Adrenal gland (tissue), 9 donors: ENCODE measurements at regions not wholly inside any gene's neighbourhood (a gene's known extent, or its start where the extent isn't known, plus 50 kb on each side); places are given as distances from the start of the nearest gene placed in this dataset.

Experiments
- DNase-seq, 7 donors: peaks; one replicate each; pipeline ENCODE4 v3.0.0-alpha.2; 2019 to 2020
- H3K27ac ChIP-seq, 5 donors: fragments of 200-600 bp; sonication (generic) in 4 of 5; 1 replicate in 3 of 5; 2 replicates in 2 of 5; pipeline versions ENCODE4 v1.5.1 to v1.8.0; 2016 to 2020; ENCODE audit warnings: mild to moderate bottlenecking in 1 of 5
- H3K27me3 ChIP-seq: fragments of 200-600 bp; 2 replicates; pipeline ENCODE4 v1.8.0; 2021
- H3K36me3 ChIP-seq, 2 donors: fragments of 200-600 bp; replicated peaks in 1 of 2; 1 replicate in 1 of 2; 2 replicates in 1 of 2; pipeline versions ENCODE4 v1.5.1 to v1.8.0; 2018 to 2022
- H3K4me1 ChIP-seq, 2 donors: fragments of 200-600 bp; replicated peaks in 1 of 2; 1 replicate in 1 of 2; 2 replicates in 1 of 2; pipeline versions ENCODE4 v1.5.1 to v1.8.0; 2018 to 2021
- H3K4me3 ChIP-seq, 4 donors: fragments of 200-600 bp; sonication (generic) in 3 of 4; one replicate each; pipeline ENCODE4 v1.5.1; 2016 to 2018
- H3K9me3 ChIP-seq, 3 donors: fragments of 200-600 bp; sonication (generic) in 1 of 3; replicated peaks in 1 of 3; 1 replicate in 2 of 3; 2 replicates in 1 of 3; pipeline versions ENCODE4 v1.5.1 to v1.8.0; 2016 to 2021
- POLR2A ChIP-seq, 2 donors: fragments of 450-650 bp; IDR thresholded peaks; one replicate each; pipeline ENCODE4 v1.6.1; 2017; ENCODE audit warnings: antibody characterized with exemption in 2 of 2, mild to moderate bottlenecking in 2 of 2, moderate library complexity in 1 of 2
- WGBS, 4 donors: extraction: QIAGEN DNeasy Blood & Tissue Kit in 2 of 4; methylation state at CpG; one replicate each; pipeline versions ENCODE4 v1.1.5 to v1.1.7; 2013 to 2017; 5-methylcytosine and 5-hydroxymethylcytosine counted together
- intact Hi-C, 2 donors: fragments of 100-400 bp; cut with DNase I; formaldehyde crosslinking; loops; one replicate each; pipeline versions ENCODE4 v1.14.1 to v1.15.0; 2022 to 2023
- TF ChIP-seq, protein P1 (sequence below), 6 experiments: fragments of 450-650 bp in 4 of 6; fragments of 200-600 bp in 2 of 6; sonication (generic) in 1 of 6; IDR thresholded peaks; 1 replicate in 5 of 6; 2 replicates in 1 of 6; pipeline versions ENCODE4 v1.5.1 to v1.8.0; 2016 to 2021; ENCODE audit warnings: antibody characterized with exemption in 6 of 6, mild to moderate bottlenecking in 2 of 6, moderate library complexity in 1 of 6
- donor health status: healthy with polysubstance abuse.
- donor health status: Bipolar disorder and iron deficiency.
- donor health status: DM: yes; HTN: yes; CAD: no.
- donor health status: DM: no; HTN: no; CAD: no.
- donor health status: DM: no; HTN: no; CAD: no.

DNA sequence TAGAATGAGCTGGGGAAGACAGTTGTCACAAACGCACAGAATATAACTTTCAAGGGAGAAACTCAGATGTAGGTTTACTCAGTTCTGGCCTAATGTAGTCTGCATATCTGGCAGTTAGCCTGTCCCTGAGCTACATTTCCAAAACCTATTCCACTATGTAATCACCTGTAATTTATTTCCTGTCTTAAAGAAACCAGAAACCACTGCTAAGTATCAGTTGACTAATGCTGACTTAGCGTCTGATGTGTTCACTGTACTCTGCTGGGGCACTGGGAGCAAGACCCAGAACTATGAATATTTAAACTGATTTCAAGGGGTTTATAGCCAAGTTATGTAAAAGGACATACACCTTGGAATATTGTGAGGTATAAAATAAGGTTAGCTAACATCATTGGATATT, 1995.2 kb upstream of the PIK3C3 start:
- Histone ChIP-seq H3K27ac (no peak overlapping the region), H3K36me3 (no peaks in the 10 kb centered on the region), H3K27me3 (no peaks in the 10 kb centered on the region), H3K4me3 (no peak overlapping the region), H3K9me3 (no peaks in the 10 kb centered on the region), H3K4me1 (no peaks in the 10 kb centered on the region)
- intact Hi-C loops = no loop called here
- TF ChIP-seq POLR2A (IDR thresholded peaks at IDR 0.05) = no peak
- TF ChIP-seq, protein P1, sequence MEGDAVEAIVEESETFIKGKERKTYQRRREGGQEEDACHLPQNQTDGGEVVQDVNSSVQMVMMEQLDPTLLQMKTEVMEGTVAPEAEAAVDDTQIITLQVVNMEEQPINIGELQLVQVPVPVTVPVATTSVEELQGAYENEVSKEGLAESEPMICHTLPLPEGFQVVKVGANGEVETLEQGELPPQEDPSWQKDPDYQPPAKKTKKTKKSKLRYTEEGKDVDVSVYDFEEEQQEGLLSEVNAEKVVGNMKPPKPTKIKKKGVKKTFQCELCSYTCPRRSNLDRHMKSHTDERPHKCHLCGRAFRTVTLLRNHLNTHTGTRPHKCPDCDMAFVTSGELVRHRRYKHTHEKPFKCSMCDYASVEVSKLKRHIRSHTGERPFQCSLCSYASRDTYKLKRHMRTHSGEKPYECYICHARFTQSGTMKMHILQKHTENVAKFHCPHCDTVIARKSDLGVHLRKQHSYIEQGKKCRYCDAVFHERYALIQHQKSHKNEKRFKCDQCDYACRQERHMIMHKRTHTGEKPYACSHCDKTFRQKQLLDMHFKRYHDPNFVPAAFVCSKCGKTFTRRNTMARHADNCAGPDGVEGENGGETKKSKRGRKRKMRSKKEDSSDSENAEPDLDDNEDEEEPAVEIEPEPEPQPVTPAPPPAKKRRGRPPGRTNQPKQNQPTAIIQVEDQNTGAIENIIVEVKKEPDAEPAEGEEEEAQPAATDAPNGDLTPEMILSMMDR (IDR thresholded peaks at IDR 0.05) = no peak
- WGBS, 4 donors = 69 to 75% (median 73%) methylated on average over 2 of the region's 2 CpGs
- DNase-seq = no peak

DNA sequence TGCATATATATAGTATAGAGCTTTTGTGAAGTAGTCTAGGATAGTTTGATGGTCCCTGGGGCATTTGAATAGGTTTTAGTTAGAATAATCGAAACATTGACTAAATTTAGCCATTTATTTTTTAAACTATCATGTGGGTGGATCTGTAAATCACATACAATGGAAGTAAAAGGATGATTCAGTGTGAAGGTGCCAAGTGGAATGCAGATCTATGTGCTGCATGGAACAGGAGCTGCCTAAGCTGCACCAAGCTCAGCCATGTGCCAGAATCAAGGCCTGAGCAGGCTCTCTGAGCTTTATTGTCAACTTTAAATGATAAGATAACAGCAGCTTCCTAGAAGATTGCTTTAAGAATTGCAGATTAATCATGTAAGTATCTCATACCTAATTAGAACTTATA, 1996.2 kb upstream of the PIK3C3 start:
- Histone ChIP-seq H3K4me1 (no peaks in the 10 kb centered on the region), H3K4me3 (no peak overlapping the region), H3K36me3 (no peaks in the 10 kb centered on the region), H3K9me3 (no peaks in the 10 kb centered on the region), H3K27me3 (no peaks in the 10 kb centered on the region), H3K27ac (no peak overlapping the region)
- intact Hi-C loops = no loop called here
- no peak for DNase-seq
- TF ChIP-seq POLR2A (IDR thresholded peaks at IDR 0.05) = no peak
- TF ChIP-seq, protein P1 (IDR thresholded peaks at IDR 0.05) = no peak
- WGBS, 4 donors = 63 to 71% (median 66%) methylated on average over 1 of the region's 1 CpG

DNA sequence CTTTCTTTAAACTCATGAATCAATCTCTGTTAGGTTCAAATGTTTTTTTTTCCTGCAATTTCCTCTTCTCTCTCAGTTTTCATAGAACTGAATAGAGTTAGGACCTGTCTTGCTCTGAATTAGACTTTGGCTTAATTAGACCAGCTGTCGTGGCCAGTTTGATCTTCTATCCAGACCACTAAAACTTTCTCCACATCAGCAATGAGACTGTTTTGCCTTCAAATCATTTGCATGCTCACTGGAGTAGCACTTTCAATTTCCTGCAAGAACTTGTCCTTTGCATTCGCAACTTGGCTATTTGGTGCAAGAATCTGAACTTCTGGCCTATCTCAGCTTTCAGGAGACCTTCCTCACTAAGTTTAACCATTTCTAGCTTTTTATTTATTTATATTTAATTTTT, 2002.2 kb upstream of the PIK3C3 start:
- Histone ChIP-seq H3K36me3 (no peaks in the 10 kb centered on the region), H3K4me1 (no peaks in the 10 kb centered on the region), H3K27ac (no peak overlapping the region), H3K27me3 (no peaks in the 10 kb centered on the region), H3K9me3 (no peaks in the 10 kb centered on the region), H3K4me3 (no peak overlapping the region)
- intact Hi-C loops = no loop called here
- no peak for DNase-seq
- TF ChIP-seq POLR2A (IDR thresholded peaks at IDR 0.05) = no peak
- TF ChIP-seq, protein P1 (IDR thresholded peaks at IDR 0.05) = no peak
- WGBS, 4 donors = 71 to 87% (median 77%) methylated on average over 2 of the region's 2 CpGs

DNA sequence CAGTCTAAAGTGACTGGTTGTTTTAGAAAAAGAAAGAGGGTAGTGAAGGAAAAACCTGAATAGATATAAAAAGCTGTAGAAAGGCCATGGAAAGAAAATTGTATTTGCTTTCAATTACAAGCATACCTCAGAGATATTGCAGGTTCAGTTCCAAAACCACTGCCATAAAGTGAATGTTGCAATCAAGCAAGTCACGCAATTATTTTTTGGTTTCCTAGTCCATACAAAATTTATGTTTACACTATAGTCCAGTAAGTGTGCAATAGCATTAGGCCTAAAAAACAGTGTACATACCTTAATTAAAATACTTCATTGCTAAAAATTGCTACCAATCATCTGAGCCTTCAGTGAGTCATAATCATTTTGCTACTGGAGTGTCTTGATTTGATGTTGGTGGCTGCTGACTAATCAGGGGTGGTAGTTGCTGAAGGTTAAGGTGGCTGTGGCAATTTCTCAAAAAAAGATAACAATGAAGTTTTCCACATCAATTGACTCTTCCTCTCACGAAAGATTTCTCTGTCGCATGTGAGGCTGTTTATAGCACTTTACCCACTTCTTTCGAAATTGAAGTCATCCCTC, 2003.8 kb upstream of the PIK3C3 start:
- Histone ChIP-seq H3K4me1 (no peaks in the 10 kb centered on the region), H3K9me3 (no peaks in the 10 kb centered on the region), H3K27me3 (no peaks in the 10 kb centered on the region), H3K27ac (no peak overlapping the region), H3K36me3 (no peaks in the 10 kb centered on the region), H3K4me3 (no peak overlapping the region)
- DNase-seq = no peak
- no peak for TF ChIP-seq POLR2A (IDR thresholded peaks at IDR 0.05)
- TF ChIP-seq, protein P1 (IDR thresholded peaks at IDR 0.05) = no peak
- 82 to 86% (median 84%) methylated on average over 4 of the region's 4 CpGs for WGBS, 4 donors
- intact Hi-C loops = no loop called here
